Mucosa of descending colon (tissue), 3 donors: ENCODE measurements at regions not wholly inside any gene's neighbourhood (a gene's known extent, or its start where the extent isn't known, plus 50 kb on each side); places are given as distances from the start of the nearest gene placed in this dataset.

Experiments used
- ATAC-seq: fragments of 200-7000 bp; cut with Tn5 transposase; one replicate; pipeline ENCODE4 v1.9.1; 2020; ENCODE audit warnings: mild to moderate bottlenecking, moderate library complexity
- DNase-seq, 3 donors: peaks; one replicate each; pipeline ENCODE4 v3.0.0-alpha.2; 2020
- H3K36me3 ChIP-seq: fragments of 200-600 bp; one replicate; pipeline ENCODE4 v1.8.0; 2021; ENCODE audit warnings: low read depth, mild to moderate bottlenecking
- H3K4me1 ChIP-seq: fragments of 200-600 bp; one replicate; pipeline ENCODE4 v1.8.0; 2021; ENCODE audit warnings: low read depth, mild to moderate bottlenecking
- H3K4me3 ChIP-seq: fragments of 200-600 bp; one replicate; pipeline ENCODE4 v1.8.0; 2021; ENCODE audit warnings: mild to moderate bottlenecking
- H3K9me3 ChIP-seq: fragments of 200-600 bp; one replicate; pipeline ENCODE4 v1.8.0; 2021; ENCODE audit warnings: mild to moderate bottlenecking
- intact Hi-C, 2 donors: fragments of 100-400 bp; cut with DNase I in 1 of 2; cut with micrococcal nuclease in 1 of 2; formaldehyde crosslinking; loops; one replicate each; pipeline versions ENCODE4 v1.11.0 to v1.11.1; 2022; cut with DNase I, micrococcal nuclease
- TF ChIP-seq, protein P1 (sequence below): fragments of 200-600 bp; IDR thresholded peaks from one replicate; pipeline ENCODE4 v1.8.0; 2022; ENCODE audit warnings: antibody characterized with exemption, mild to moderate bottlenecking
- donor health status: DM: no; HTN: no; CAD: no; lungs with moderate emphysema.
- donor health status: DM: no; HTN: no; CAD: no.
- donor health status: DM: no; HTN: yes; CAD: no.

DNA sequence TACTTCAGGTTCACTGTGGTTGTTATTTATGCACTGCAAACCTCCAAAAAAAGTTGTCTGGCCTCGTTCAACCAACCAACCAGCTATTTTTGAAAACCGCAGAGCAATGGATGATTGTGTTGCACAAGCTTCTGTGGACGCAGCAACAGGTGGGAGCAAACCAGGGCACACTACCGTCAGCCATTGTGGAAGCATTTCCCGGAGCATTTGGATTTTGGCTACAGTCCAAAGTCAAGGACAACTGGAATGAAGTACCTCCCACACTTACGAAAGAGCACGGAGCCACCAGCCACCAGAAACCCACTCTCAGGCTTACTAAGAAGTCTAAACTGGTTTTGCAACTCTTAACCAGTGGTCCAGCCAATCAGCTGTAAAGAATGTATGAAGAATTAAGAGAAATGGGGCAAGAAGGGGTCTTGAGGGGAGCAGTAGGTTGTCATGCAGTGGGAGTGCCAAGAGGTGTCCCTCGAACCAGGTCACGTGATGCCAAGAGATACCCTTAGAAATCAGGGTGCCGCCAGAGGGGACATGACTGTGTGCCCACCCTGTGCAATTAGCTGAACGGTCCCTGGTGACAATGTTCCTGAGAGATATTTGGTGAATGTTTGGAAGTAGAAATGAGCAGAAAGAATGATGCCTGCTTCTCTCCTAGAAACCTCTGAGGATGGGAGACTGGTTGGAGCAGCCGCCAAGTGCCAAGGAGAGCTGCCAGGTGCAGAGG is 68.9 kb upstream of the PCSK6 start:
- no peak for ATAC-seq

DNA sequence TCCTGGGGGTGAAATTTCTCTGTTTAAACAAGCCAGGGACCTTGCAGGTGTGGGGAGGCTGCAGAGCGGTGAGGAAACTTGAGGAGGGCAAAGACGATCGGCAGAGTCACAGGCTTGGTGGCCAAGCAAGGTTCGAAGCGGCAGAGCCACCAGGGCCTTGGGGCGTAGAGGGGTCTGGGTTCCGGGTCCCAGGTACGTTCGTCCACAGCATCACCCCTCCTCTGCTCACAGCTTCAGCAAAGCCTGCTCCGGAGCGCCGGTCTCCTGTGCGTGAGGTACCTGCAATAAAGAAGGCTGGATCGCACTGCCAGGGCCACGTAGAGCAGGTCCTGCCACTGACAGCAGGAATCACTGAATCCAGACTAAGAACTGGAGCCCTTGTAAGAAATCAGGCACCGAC is 66.8 kb upstream of the PCSK6 start:
- intact Hi-C loops = no loop called here
- H3K4me3 ChIP-seq = no peak overlapping the region
- H3K4me1 ChIP-seq = no peaks in the 10 kb centered on the region
- no peaks in the 10 kb centered on the region for H3K9me3 ChIP-seq
- TF ChIP-seq, protein P1, sequence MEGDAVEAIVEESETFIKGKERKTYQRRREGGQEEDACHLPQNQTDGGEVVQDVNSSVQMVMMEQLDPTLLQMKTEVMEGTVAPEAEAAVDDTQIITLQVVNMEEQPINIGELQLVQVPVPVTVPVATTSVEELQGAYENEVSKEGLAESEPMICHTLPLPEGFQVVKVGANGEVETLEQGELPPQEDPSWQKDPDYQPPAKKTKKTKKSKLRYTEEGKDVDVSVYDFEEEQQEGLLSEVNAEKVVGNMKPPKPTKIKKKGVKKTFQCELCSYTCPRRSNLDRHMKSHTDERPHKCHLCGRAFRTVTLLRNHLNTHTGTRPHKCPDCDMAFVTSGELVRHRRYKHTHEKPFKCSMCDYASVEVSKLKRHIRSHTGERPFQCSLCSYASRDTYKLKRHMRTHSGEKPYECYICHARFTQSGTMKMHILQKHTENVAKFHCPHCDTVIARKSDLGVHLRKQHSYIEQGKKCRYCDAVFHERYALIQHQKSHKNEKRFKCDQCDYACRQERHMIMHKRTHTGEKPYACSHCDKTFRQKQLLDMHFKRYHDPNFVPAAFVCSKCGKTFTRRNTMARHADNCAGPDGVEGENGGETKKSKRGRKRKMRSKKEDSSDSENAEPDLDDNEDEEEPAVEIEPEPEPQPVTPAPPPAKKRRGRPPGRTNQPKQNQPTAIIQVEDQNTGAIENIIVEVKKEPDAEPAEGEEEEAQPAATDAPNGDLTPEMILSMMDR = no peak
- no peaks in the 10 kb centered on the region for H3K36me3 ChIP-seq
- DNase-seq = no peak
- ATAC-seq = no peak

More for the DNA sequence above, 68.9 kb upstream of the PCSK6 start:
- Histone ChIP-seq H3K9me3 (no peaks in the 10 kb centered on the region), H3K4me3 (no peak overlapping the region), H3K4me1 (no peaks in the 10 kb centered on the region), H3K36me3 (no peaks in the 10 kb centered on the region)
- TF ChIP-seq, protein P1 = no peak
- DNase-seq = no peak
- intact Hi-C loops = no loop called here

DNA sequence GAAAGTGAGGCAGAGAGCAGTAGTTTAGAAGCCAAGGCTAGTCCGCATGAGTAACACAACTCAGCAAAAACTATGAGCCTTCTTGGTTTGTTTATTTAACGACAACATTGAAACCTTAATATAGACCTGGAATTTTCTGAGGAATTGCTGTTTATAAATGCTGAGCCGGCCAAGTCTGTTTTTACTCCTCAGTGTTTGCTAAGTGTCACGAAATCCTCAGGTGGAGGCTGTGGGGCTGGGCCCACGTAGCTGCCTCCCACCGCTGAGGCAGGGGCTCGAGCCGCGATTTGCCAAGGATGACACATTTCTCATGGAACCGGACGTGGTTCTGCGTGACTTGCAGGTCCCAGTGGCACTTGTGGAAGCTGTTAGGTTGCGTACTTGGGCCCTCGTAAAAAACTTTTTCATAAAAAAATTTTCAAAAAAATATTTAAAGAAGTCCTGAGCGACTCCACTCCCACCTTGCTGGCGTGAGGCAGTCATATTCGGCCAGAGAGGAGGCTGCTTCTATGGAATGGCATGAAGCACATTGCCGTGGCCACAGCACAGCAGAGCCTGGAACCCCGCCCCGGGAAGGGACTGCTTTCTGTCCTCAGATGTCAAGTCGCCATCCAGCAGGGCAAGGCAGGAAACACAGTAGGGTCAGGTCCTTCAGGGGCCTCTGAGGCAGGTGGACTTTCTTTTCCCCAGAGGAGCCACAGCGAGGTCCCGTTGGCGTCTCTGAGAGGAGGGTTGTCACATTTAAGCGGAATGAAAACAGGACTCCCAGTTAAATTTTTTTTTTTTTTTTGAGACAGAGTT is 64.8 kb upstream of the PCSK6 start:
- no peak overlapping the region for H3K4me3 ChIP-seq
- no peaks in the 10 kb centered on the region for H3K36me3 ChIP-seq
- intact Hi-C loops = no loop called here
- TF ChIP-seq, protein P1 = no peak
- ATAC-seq (no peak), DNase-seq (no peak)
- no peaks in the 10 kb centered on the region for H3K4me1 ChIP-seq
- H3K9me3 ChIP-seq = no peaks in the 10 kb centered on the region

DNA sequence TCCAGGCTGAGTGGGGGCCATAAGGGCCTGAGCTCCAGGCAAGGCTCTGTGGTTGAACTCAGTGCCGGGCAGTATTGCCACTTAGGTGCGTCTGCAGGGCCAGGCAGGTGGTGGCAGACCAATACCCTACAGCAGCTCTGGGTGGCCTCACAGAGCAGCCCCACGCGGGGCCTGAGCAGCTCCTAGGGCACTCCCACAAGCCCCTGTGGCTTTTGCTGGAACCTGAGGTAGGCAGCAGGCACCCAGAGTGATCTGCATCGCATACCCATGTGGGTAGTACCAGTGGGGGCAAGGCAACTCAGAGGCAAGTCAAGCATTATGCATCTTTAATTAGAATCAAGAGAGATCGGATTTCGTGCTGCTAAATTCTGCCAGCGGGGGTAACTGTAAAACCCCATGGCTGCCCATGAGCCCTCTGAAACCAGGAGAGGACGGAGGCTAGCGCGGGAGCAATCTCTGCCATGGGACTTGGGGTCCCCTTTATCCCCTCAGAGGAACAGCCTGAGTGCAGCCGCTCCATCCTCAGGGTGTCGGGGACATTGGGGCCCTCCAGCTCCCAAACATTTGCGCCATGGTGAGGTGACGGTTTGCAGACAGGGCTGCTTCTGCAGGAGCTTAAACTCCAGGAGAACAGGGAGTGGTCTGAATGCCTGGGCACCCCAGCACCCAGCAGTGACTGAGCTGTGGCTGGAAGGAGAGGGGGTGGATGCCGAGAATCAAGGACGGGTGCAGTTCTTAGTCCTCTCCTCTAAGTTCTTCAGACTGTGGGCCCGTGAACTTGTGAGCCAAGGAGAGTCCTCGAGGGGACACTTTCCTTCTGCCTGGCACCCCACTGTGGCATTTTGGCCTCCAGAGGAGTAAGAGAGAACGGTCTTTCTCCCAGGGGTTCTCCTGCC is 62.4 kb upstream of the PCSK6 start:
- Histone ChIP-seq H3K4me3 (no peak overlapping the region), H3K4me1 (no peaks in the 10 kb centered on the region), H3K9me3 (no peaks in the 10 kb centered on the region), H3K36me3 (no peaks in the 10 kb centered on the region)
- DNase-seq = no peak
- no peak for ATAC-seq
- TF ChIP-seq, protein P1 = no peak
- intact Hi-C loops = no loop called here

DNA sequence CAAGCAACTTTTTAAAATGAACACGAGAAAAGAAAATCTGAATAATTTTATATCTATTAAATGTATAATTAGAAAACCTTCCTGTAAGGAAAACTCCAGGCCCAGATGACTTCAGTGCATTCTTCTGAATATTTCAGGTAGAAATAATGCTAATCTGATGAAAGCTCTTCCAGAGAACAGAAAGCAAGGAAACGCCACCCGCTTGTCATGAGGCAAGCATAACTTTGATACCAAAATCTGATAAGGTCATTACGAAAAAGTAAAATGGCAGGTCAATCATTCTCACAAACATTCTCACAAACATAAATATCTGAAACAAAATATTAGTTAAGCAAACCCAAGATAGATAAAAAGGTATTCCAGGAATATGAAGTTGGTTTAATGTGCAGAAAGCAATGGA is 60.6 kb upstream of the PCSK6 start:
- H3K4me1 ChIP-seq = no peaks in the 10 kb centered on the region
- intact Hi-C loops = no loop called here
- DNase-seq (no peak), ATAC-seq (no peak)
- no peaks in the 10 kb centered on the region for H3K36me3 ChIP-seq
- TF ChIP-seq, protein P1 = no peak
- H3K4me3 ChIP-seq = no peak overlapping the region
- H3K9me3 ChIP-seq = no peaks in the 10 kb centered on the region
